GM12878 (cell line): ENCODE measurements at regions not wholly inside any gene's neighbourhood (a gene's known extent, or its start where the extent isn't known, plus 50 kb on each side); places are given as distances from the start of the nearest gene placed in this dataset.

Experiments
- BACH1 ChIP-seq: fragments of 450-650 bp; IDR thresholded peaks from 2 replicates; pipeline ENCODE4 v1.6.1; 2017; ENCODE audit warnings: mild to moderate bottlenecking, borderline replicate concordance
- HDAC6 ChIP-seq: fragments of 200-600 bp; sonication (generic); IDR thresholded peaks from one replicate; pipeline ENCODE4 v1.8.0; 2017; ENCODE audit warnings: antibody characterized with exemption; ENCODE audit not compliant: unreplicated experiment
- HDGF ChIP-seq: fragments of 450-650 bp; IDR thresholded peaks from 2 replicates; pipeline ENCODE4 v1.6.1; 2016; ENCODE audit warnings: antibody characterized with exemption
- KAT2A ChIP-seq: conservative IDR thresholded peaks from 2 replicates; pipeline ENCODE4 v1.6.1; 2011; ENCODE audit warnings: low read depth, low read length; ENCODE audit not compliant: control insufficient read depth
- KDM1A ChIP-seq: fragments of 200-600 bp; sonication (generic); IDR thresholded peaks from 2 replicates; pipeline ENCODE4 v1.6.1; 2016; ENCODE audit warnings: borderline replicate concordance
- NR2F1 ChIP-seq: fragments of 450-650 bp; conservative IDR thresholded peaks from 2 replicates; pipeline ENCODE4 v1.6.1; 2017; ENCODE audit warnings: mild to moderate bottlenecking
- RCOR1 ChIP-seq: conservative IDR thresholded peaks from 2 replicates; pipeline ENCODE4 v1.6.1; 2012; ENCODE audit warnings: low read depth, low read length, improper control_type of control experiment
- SUPT20H ChIP-seq: IDR thresholded peaks from 2 replicates; pipeline ENCODE4 v1.6.1; 2011; ENCODE audit warnings: low read depth, mild to moderate bottlenecking, low read length, moderate library complexity, borderline replicate concordance; ENCODE audit not compliant: control insufficient read depth
- TF ChIP-seq, protein P1 (sequence below): fragments of 450-650 bp; IDR thresholded peaks from 2 replicates; pipeline ENCODE4 v1.6.1; 2017; ENCODE audit warnings: mild to moderate bottlenecking, moderate library complexity
- TF ChIP-seq, protein P2 (sequence below): fragments of 450-650 bp; IDR thresholded peaks from 2 replicates; pipeline ENCODE4 v1.6.1; 2017; ENCODE audit warnings: low read depth, mild to moderate bottlenecking, moderate library complexity
- TF ChIP-seq, protein P3 (sequence below): fragments of 450-650 bp; formaldehyde crosslinking; IDR thresholded peaks from 2 replicates; pipeline ENCODE4 v1.5.0; 2022; ENCODE audit warnings: mild to moderate bottlenecking, missing genetic modification characterization

DNA sequence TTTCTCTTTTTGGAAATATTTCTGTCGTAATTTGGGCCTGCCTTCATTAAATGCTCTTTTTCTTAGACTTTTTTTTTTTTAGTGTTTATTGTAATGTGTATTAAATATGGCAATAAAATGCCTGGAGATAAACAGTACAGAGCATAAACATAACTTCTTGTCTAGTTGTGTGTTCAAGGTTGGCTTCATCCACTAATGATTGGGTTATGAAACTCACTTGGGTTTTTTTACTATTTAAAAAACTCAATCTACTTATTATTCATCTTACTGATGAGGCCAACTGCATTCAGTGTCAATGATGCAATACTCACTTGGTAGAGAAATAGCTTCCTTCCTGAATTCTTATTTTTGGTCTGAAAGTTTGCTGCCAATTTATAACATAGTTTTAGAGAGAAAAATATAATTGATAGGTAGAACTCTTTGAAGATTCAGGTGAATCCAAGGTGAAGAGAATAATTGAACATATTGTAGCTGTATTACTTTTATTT, 144.2 kb upstream of the NABP1 start (continued):
- TF ChIP-seq, protein P1, sequence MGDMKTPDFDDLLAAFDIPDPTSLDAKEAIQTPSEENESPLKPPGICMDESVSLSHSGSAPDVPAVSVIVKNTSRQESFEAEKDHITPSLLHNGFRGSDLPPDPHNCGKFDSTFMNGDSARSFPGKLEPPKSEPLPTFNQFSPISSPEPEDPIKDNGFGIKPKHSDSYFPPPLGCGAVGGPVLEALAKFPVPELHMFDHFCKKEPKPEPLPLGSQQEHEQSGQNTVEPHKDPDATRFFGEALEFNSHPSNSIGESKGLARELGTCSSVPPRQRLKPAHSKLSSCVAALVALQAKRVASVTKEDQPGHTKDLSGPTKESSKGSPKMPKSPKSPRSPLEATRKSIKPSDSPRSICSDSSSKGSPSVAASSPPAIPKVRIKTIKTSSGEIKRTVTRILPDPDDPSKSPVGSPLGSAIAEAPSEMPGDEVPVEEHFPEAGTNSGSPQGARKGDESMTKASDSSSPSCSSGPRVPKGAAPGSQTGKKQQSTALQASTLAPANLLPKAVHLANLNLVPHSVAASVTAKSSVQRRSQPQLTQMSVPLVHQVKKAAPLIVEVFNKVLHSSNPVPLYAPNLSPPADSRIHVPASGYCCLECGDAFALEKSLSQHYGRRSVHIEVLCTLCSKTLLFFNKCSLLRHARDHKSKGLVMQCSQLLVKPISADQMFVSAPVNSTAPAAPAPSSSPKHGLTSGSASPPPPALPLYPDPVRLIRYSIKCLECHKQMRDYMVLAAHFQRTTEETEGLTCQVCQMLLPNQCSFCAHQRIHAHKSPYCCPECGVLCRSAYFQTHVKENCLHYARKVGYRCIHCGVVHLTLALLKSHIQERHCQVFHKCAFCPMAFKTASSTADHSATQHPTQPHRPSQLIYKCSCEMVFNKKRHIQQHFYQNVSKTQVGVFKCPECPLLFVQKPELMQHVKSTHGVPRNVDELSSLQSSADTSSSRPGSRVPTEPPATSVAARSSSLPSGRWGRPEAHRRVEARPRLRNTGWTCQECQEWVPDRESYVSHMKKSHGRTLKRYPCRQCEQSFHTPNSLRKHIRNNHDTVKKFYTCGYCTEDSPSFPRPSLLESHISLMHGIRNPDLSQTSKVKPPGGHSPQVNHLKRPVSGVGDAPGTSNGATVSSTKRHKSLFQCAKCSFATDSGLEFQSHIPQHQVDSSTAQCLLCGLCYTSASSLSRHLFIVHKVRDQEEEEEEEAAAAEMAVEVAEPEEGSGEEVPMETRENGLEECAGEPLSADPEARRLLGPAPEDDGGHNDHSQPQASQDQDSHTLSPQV, result no peak
- TF ChIP-seq, protein P2, sequence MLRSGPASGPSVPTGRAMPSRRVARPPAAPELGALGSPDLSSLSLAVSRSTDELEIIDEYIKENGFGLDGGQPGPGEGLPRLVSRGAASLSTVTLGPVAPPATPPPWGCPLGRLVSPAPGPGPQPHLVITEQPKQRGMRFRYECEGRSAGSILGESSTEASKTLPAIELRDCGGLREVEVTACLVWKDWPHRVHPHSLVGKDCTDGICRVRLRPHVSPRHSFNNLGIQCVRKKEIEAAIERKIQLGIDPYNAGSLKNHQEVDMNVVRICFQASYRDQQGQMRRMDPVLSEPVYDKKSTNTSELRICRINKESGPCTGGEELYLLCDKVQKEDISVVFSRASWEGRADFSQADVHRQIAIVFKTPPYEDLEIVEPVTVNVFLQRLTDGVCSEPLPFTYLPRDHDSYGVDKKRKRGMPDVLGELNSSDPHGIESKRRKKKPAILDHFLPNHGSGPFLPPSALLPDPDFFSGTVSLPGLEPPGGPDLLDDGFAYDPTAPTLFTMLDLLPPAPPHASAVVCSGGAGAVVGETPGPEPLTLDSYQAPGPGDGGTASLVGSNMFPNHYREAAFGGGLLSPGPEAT, result no peak
- TF ChIP-seq HDGF, result no peak
- TF ChIP-seq, protein P3, sequence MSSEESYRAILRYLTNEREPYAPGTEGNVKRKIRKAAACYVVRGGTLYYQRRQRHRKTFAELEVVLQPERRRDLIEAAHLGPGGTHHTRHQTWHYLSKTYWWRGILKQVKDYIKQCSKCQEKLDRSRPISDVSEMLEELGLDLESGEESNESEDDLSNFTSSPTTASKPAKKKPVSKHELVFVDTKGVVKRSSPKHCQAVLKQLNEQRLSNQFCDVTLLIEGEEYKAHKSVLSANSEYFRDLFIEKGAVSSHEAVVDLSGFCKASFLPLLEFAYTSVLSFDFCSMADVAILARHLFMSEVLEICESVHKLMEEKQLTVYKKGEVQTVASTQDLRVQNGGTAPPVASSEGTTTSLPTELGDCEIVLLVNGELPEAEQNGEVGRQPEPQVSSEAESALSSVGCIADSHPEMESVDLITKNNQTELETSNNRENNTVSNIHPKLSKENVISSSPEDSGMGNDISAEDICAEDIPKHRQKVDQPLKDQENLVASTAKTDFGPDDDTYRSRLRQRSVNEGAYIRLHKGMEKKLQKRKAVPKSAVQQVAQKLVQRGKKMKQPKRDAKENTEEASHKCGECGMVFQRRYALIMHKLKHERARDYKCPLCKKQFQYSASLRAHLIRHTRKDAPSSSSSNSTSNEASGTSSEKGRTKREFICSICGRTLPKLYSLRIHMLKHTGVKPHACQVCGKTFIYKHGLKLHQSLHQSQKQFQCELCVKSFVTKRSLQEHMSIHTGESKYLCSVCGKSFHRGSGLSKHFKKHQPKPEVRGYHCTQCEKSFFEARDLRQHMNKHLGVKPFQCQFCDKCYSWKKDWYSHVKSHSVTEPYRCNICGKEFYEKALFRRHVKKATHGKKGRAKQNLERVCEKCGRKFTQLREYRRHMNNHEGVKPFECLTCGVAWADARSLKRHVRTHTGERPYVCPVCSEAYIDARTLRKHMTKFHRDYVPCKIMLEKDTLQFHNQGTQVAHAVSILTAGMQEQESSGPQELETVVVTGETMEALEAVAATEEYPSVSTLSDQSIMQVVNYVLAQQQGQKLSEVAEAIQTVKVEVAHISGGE, result no peak
- TF ChIP-seq SUPT20H, result no peak
- TF ChIP-seq KAT2A, result no peak
- no peak for TF ChIP-seq HDAC6
- no peak for TF ChIP-seq BACH1
- no peak for TF ChIP-seq KDM1A
- no peak for TF ChIP-seq RCOR1
- no peak for TF ChIP-seq NR2F1
